ENCODE measurements at regions not wholly inside any gene's neighbourhood (a gene's known extent, or its start where the extent isn't known, plus 50 kb on each side); places are given as distances from the start of the nearest gene placed in this dataset.

GRCh38 chr20:40218971-40219370 lies 470.1 kb downstream of the MAFB start:
- Histone ChIP-seq H3K27me3 (ENCODE audit: insufficient read depth, low read length) (no peaks in the 10 kb centered on the region), H3K79me2 (ENCODE audit: control insufficient read depth, insufficient read depth, low read length, unreplicated experiment) (no peaks in the 10 kb centered on the region), H3K4me1 (ENCODE audit: control insufficient read depth, insufficient read depth, low read length, unreplicated experiment) (no peaks in the 10 kb centered on the region), H3K4me3 (ENCODE audit: low read depth, low read length) (no peak overlapping the region), H2AFZ (ENCODE audit: low read length, unreplicated experiment) (no peak overlapping the region), H3K36me3 (ENCODE audit: insufficient read depth, low read length) (no peaks in the 10 kb centered on the region), H3K27ac (ENCODE audit: low read depth, low read length) (no peak overlapping the region)

GRCh38 chr20:40218316-40218969 lies 470.6 kb downstream of the MAFB start:
- Histone ChIP-seq H3K36me3 (ENCODE audit: insufficient read depth, low read length) (no peaks in the 10 kb centered on the region), H3K27ac (ENCODE audit: low read depth, low read length) (no peak overlapping the region), H2AFZ (ENCODE audit: low read length, unreplicated experiment) (no peak overlapping the region), H3K4me1 (ENCODE audit: control insufficient read depth, insufficient read depth, low read length, unreplicated experiment) (no peaks in the 10 kb centered on the region), H3K27me3 (ENCODE audit: insufficient read depth, low read length) (no peaks in the 10 kb centered on the region), H3K4me3 (ENCODE audit: low read depth, low read length) (no peak overlapping the region), H3K79me2 (ENCODE audit: control insufficient read depth, insufficient read depth, low read length, unreplicated experiment) (no peaks in the 10 kb centered on the region)

GRCh38 chr20:40207655-40208054 lies 481.4 kb downstream of the MAFB start:
- no peaks in the 10 kb centered on the region for H3K36me3 ChIP-seq (ENCODE audit: insufficient read depth, low read length)
- no peak overlapping the region for H2AFZ ChIP-seq (ENCODE audit: low read length, unreplicated experiment)
- H3K4me3 ChIP-seq (ENCODE audit: low read depth, low read length), result no peak overlapping the region
- H3K79me2 ChIP-seq (ENCODE audit: control insufficient read depth, insufficient read depth, low read length, unreplicated experiment), result no peaks in the 10 kb centered on the region
- H3K27me3 ChIP-seq (ENCODE audit: insufficient read depth, low read length), result 0 out of 2 replicates have a peak, but pooled peaks cover 9% of the 10 kb centered on the region
- no peaks in the 10 kb centered on the region for H3K4me1 ChIP-seq (ENCODE audit: control insufficient read depth, insufficient read depth, low read length, unreplicated experiment)
- H3K27ac ChIP-seq (ENCODE audit: low read depth, low read length), result no peak overlapping the region

- Histone ChIP-seq H3K4me1 (ENCODE audit: control insufficient read depth, insufficient read depth, low read length, unreplicated experiment) (no peaks in the 10 kb centered on the region), H3K36me3 (ENCODE audit: insufficient read depth, low read length) (no peaks in the 10 kb centered on the region), H3K27ac (ENCODE audit: low read depth, low read length) (no peak overlapping the region), H3K27me3 (ENCODE audit: insufficient read depth, low read length) (0 out of 2 replicates have a peak, but pooled peaks cover 12% of the 10 kb centered on the region), H3K4me3 (ENCODE audit: low read depth, low read length) (no peak overlapping the region), H2AFZ (ENCODE audit: low read length, unreplicated experiment) (no peak overlapping the region), H3K79me2 (ENCODE audit: control insufficient read depth, insufficient read depth, low read length, unreplicated experiment) (no peaks in the 10 kb centered on the region)
Measured at GRCh38 chr20:40205971-40206370, 483.1 kb downstream of the MAFB start.

DNA sequence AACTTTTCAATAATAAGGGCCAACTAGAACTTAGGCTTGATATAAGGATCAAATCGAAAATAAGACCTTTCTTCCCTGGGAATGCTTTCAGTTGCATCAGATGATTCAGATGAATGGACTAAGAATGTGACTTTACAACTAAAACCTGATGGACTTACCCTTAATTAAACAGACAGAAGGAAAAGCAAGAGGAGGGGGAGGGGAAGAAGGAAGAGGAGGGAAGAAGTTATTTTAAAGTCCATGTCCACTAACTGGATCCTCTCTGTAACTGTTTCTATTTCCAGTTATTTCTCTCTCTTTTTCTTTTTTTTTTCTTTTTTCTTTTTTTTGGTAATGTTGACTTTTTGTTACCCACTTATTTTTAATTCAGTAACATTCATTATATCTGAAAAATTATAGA lies 486.0 kb downstream of the MAFB start:
- Histone ChIP-seq H3K27me3 (ENCODE audit: insufficient read depth, low read length) (0 out of 2 replicates have a peak, but pooled peaks cover 12% of the 10 kb centered on the region), H3K4me3 (ENCODE audit: low read depth, low read length) (no peak overlapping the region), H3K27ac (ENCODE audit: low read depth, low read length) (no peak overlapping the region), H3K36me3 (ENCODE audit: insufficient read depth, low read length) (no peaks in the 10 kb centered on the region), H3K79me2 (ENCODE audit: control insufficient read depth, insufficient read depth, low read length, unreplicated experiment) (no peaks in the 10 kb centered on the region), H3K4me1 (ENCODE audit: control insufficient read depth, insufficient read depth, low read length, unreplicated experiment) (no peaks in the 10 kb centered on the region), H2AFZ (ENCODE audit: low read length, unreplicated experiment) (no peak overlapping the region)

DNA sequence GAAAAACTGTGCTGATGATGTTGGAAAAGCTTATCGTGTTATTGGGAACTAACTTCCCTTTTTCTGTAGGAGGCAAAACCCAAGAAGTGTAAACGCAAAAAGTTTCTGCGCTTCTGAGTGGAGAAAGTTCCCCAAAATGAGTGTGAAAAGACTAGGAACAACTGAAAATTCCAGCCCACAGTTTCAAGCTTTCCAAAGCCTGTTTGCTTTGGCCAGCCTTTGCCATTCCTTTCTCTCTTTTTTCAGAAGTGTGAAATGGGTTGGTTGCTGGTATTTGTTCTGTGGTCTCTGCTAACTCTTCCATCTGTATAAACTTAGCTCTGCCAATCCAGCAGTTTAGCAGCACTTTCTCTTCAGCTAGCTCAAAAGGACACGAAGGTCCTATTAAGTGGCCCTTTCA lies 491.3 kb downstream of the MAFB start:
- H3K4me1 ChIP-seq (ENCODE audit: control insufficient read depth, insufficient read depth, low read length, unreplicated experiment), result no peaks in the 10 kb centered on the region
- H3K27me3 ChIP-seq (ENCODE audit: insufficient read depth, low read length), result 0 out of 2 replicates have a peak, but pooled peaks cover 3% of the 10 kb centered on the region
- no peak overlapping the region for H3K27ac ChIP-seq (ENCODE audit: low read depth, low read length)
- no peaks in the 10 kb centered on the region for H3K79me2 ChIP-seq (ENCODE audit: control insufficient read depth, insufficient read depth, low read length, unreplicated experiment)
- H2AFZ ChIP-seq (ENCODE audit: low read length, unreplicated experiment), result no peak overlapping the region
- no peaks in the 10 kb centered on the region for H3K36me3 ChIP-seq (ENCODE audit: insufficient read depth, low read length)
- no peak overlapping the region for H3K4me3 ChIP-seq (ENCODE audit: low read depth, low read length)

DNA sequence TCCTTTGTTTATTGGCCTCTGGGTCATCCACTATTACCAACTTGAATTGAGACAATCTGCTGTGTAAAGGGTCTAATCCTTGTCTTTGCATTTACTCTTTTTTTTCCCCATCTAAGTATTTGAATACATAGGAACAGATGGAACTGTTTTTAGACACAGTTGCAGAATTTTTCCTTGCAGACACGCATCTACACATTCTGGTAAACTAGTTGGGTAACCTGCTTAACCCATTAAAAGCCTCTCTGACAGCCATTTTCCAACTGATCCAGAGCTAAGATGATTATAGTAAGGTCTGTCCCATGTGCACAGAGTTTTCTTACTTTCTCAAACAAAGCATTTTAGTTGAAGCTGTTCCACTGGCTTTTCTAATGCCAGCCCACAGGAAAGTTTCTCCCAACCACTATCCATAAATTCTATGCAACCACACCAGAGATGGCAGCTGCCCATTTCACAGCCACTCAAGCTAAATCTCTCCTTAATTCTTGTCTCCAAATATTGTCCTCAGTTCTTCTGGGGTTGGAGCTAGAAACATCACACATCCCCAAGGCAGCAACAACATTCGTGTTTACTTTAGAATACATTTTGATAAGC lies 492.1 kb downstream of the MAFB start:
- no peaks in the 10 kb centered on the region for H3K4me1 ChIP-seq (ENCODE audit: control insufficient read depth, insufficient read depth, low read length, unreplicated experiment)
- no peak overlapping the region for H2AFZ ChIP-seq (ENCODE audit: low read length, unreplicated experiment)
- no peaks in the 10 kb centered on the region for H3K79me2 ChIP-seq (ENCODE audit: control insufficient read depth, insufficient read depth, low read length, unreplicated experiment)
- no peak overlapping the region for H3K4me3 ChIP-seq (ENCODE audit: low read depth, low read length)
- no peak overlapping the region for H3K27ac ChIP-seq (ENCODE audit: low read depth, low read length)
- H3K36me3 ChIP-seq (ENCODE audit: insufficient read depth, low read length), result no peaks in the 10 kb centered on the region
- 0 out of 2 replicates have a peak, but pooled peaks cover 3% of the 10 kb centered on the region for H3K27me3 ChIP-seq (ENCODE audit: insufficient read depth, low read length)

- Histone ChIP-seq H3K4me1 (ENCODE audit: control insufficient read depth, insufficient read depth, low read length, unreplicated experiment) (no peaks in the 10 kb centered on the region), H3K27ac (ENCODE audit: low read depth, low read length) (no peak overlapping the region), H3K79me2 (ENCODE audit: control insufficient read depth, insufficient read depth, low read length, unreplicated experiment) (no peaks in the 10 kb centered on the region), H3K36me3 (ENCODE audit: insufficient read depth, low read length) (no peaks in the 10 kb centered on the region), H3K27me3 (ENCODE audit: insufficient read depth, low read length) (no peaks in the 10 kb centered on the region), H3K4me3 (ENCODE audit: low read depth, low read length) (no peak overlapping the region), H2AFZ (ENCODE audit: low read length, unreplicated experiment) (no peak overlapping the region)
Measured at GRCh38 chr20:40195742-40196141, 493.3 kb downstream of the MAFB start.

- H3K79me2 ChIP-seq (ENCODE audit: control insufficient read depth, insufficient read depth, low read length, unreplicated experiment), result no peaks in the 10 kb centered on the region
- H3K27me3 ChIP-seq (ENCODE audit: insufficient read depth, low read length), result no peaks in the 10 kb centered on the region
- no peak overlapping the region for H3K4me3 ChIP-seq (ENCODE audit: low read depth, low read length)
- no peak overlapping the region for H2AFZ ChIP-seq (ENCODE audit: low read length, unreplicated experiment)
- no peak overlapping the region for H3K27ac ChIP-seq (ENCODE audit: low read depth, low read length)
- H3K4me1 ChIP-seq (ENCODE audit: control insufficient read depth, insufficient read depth, low read length, unreplicated experiment), result no peaks in the 10 kb centered on the region
- no peaks in the 10 kb centered on the region for H3K36me3 ChIP-seq (ENCODE audit: insufficient read depth, low read length)
Measured at GRCh38 chr20:40192529-40192928, 496.5 kb downstream of the MAFB start.

DNA sequence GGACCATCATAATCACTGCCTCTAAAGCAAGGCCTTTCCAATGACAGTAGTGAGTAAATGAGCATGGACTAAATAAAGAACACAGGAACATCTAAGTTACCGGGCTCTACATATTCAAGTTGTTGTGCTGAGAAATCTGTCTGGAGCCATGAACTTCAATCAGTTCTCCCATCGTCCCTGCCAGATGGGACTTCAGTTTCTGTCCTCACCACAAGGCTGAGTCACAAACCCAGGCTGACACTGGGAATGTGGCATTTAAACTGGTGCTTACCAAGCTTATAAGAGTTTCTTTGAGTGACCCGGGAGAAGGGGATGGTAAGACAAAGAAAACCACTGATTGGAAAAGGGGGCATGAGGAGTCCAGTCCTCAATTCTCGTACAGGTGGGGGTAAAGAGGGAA lies 497.0 kb downstream of the MAFB start:
- Histone ChIP-seq H3K27ac (ENCODE audit: low read depth, low read length) (no peak overlapping the region), H2AFZ (ENCODE audit: low read length, unreplicated experiment) (no peak overlapping the region), H3K4me3 (ENCODE audit: low read depth, low read length) (no peak overlapping the region), H3K27me3 (ENCODE audit: insufficient read depth, low read length) (no peaks in the 10 kb centered on the region), H3K36me3 (ENCODE audit: insufficient read depth, low read length) (no peaks in the 10 kb centered on the region), H3K79me2 (ENCODE audit: control insufficient read depth, insufficient read depth, low read length, unreplicated experiment) (no peaks in the 10 kb centered on the region), H3K4me1 (ENCODE audit: control insufficient read depth, insufficient read depth, low read length, unreplicated experiment) (no peaks in the 10 kb centered on the region)

- Histone ChIP-seq H3K4me1 (ENCODE audit: control insufficient read depth, insufficient read depth, low read length, unreplicated experiment) (no peaks in the 10 kb centered on the region), H3K27me3 (ENCODE audit: insufficient read depth, low read length) (no peaks in the 10 kb centered on the region), H3K36me3 (ENCODE audit: insufficient read depth, low read length) (no peaks in the 10 kb centered on the region), H3K27ac (ENCODE audit: low read depth, low read length) (no peak overlapping the region), H3K79me2 (ENCODE audit: control insufficient read depth, insufficient read depth, low read length, unreplicated experiment) (no peaks in the 10 kb centered on the region), H2AFZ (ENCODE audit: low read length, unreplicated experiment) (no peak overlapping the region), H3K4me3 (ENCODE audit: low read depth, low read length) (no peak overlapping the region)
Measured at GRCh38 chr20:40191573-40191972, 497.5 kb downstream of the MAFB start.
